SK-N-SH (cell line): ENCODE measurements at regions not wholly inside any gene's neighbourhood (a gene's known extent, or its start where the extent isn't known, plus 50 kb on each side); places are given as distances from the start of the nearest gene placed in this dataset.

Experiments used
- CHD2 ChIP-seq: fragments of 150-350 bp; IDR thresholded peaks from 2 replicates; pipeline ENCODE4 v1.6.1; 2018; ENCODE audit warnings: low read length; ENCODE audit not compliant: partially characterized antibody
- GABPA ChIP-seq: IDR thresholded peaks from 2 replicates; pipeline ENCODE4 v1.4.0; 2012; ENCODE audit warnings: low read depth, mild to moderate bottlenecking
- IRF3 ChIP-seq: fragments of 150-350 bp; IDR thresholded peaks from 2 replicates; pipeline ENCODE4 v1.6.1; 2016; ENCODE audit warnings: mild to moderate bottlenecking, low read depth, low read length
- JUND ChIP-seq: IDR thresholded peaks from 2 replicates; pipeline ENCODE4 v1.4.0; 2012
- MAX ChIP-seq: IDR thresholded peaks from 2 replicates; pipeline ENCODE4 v1.4.0; 2012; ENCODE audit warnings: low read depth
- POLR2AphosphoS5 ChIP-seq: IDR thresholded peaks from 2 replicates; pipeline ENCODE4 v1.6.1; 2012; ENCODE audit warnings: low read depth, low read length
- RAD21 ChIP-seq: IDR thresholded peaks from 2 replicates; pipeline ENCODE4 v1.6.1; 2012; ENCODE audit warnings: mild to moderate bottlenecking, low read length
- RCOR1 ChIP-seq: fragments of 150-350 bp; IDR thresholded peaks from 2 replicates; pipeline ENCODE4 v1.6.1; 2017; ENCODE audit warnings: antibody characterized with exemption, low read length
- RFX5 ChIP-seq: IDR thresholded peaks from 2 replicates; pipeline ENCODE4 v1.6.1; 2012; ENCODE audit warnings: mild to moderate bottlenecking, improper control_type of control experiment, low read length
- SIN3A ChIP-seq: IDR thresholded peaks from 2 replicates; pipeline ENCODE4 v1.6.1; 2012; ENCODE audit warnings: low read depth, mild to moderate bottlenecking, low read length, moderate library complexity, borderline replicate concordance
- SMC3 ChIP-seq: IDR thresholded peaks from 2 replicates; pipeline ENCODE4 v1.6.1; 2012; ENCODE audit warnings: low read depth, low read length, improper control_type of control experiment
- TAF1 ChIP-seq: IDR thresholded peaks from 2 replicates; pipeline ENCODE4 v1.6.1; 2012; ENCODE audit warnings: low read depth, mild to moderate bottlenecking, low read length, moderate library complexity, borderline replicate concordance
- TEAD4 ChIP-seq: IDR thresholded peaks from 2 replicates; pipeline ENCODE4 v1.4.0; 2012; ENCODE audit warnings: mild to moderate bottlenecking, borderline replicate concordance; ENCODE audit not compliant: insufficient read depth
- TF ChIP-seq, protein P1 (sequence below): fragments of 200-600 bp; sonication (generic); IDR thresholded peaks from 2 replicates; pipeline ENCODE4 v1.6.1; 2017; ENCODE audit warnings: antibody characterized with exemption, mild to moderate bottlenecking, moderate library complexity

GRCh38 chr1:242828828-242829227 lies 304.3 kb upstream of the PLD5 start:
- TF ChIP-seq, protein P1, sequence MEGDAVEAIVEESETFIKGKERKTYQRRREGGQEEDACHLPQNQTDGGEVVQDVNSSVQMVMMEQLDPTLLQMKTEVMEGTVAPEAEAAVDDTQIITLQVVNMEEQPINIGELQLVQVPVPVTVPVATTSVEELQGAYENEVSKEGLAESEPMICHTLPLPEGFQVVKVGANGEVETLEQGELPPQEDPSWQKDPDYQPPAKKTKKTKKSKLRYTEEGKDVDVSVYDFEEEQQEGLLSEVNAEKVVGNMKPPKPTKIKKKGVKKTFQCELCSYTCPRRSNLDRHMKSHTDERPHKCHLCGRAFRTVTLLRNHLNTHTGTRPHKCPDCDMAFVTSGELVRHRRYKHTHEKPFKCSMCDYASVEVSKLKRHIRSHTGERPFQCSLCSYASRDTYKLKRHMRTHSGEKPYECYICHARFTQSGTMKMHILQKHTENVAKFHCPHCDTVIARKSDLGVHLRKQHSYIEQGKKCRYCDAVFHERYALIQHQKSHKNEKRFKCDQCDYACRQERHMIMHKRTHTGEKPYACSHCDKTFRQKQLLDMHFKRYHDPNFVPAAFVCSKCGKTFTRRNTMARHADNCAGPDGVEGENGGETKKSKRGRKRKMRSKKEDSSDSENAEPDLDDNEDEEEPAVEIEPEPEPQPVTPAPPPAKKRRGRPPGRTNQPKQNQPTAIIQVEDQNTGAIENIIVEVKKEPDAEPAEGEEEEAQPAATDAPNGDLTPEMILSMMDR: no peak
- no peak for TF ChIP-seq SMC3
- TF ChIP-seq MAX: no peak
- TF ChIP-seq TAF1: no peak
- TF ChIP-seq GABPA: no peak
- TF ChIP-seq IRF3: no peak
- TF ChIP-seq RCOR1: no peak
- TF ChIP-seq TEAD4: no peak
- no peak for TF ChIP-seq POLR2AphosphoS5
- no peak for TF ChIP-seq RFX5
- TF ChIP-seq RAD21: no peak
- TF ChIP-seq CHD2: no peak
- no peak for TF ChIP-seq JUND
- TF ChIP-seq SIN3A: no peak
